Activated CD8-positive, alpha-beta T cell treated with anti-CD3 and anti-CD28 coated beads for 36 hours (primary cell): ENCODE measurements at regions not wholly inside any gene's neighbourhood (a gene's known extent, or its start where the extent isn't known, plus 50 kb on each side); places are given as distances from the start of the nearest gene placed in this dataset.

Experiments
- ATAC-seq: fragments of 200-7000 bp; cut with Tn5 transposase; one replicate; pipeline ENCODE4 v1.10.0; 2021; ENCODE audit warnings: mild to moderate bottlenecking, moderate library complexity
- CTCF ChIA-PET: fragments of 350-600 bp; sonication (Branson Sonifier 250); formaldehyde crosslinking; loops from one replicate; lab custom pipeline; 2021; ENCODE audit warnings: antibody characterized with exemption; lab: Charles Lee
- POLR2A ChIA-PET: fragments of 350-600 bp; sonication (Branson Sonifier 250); formaldehyde crosslinking; loops from one replicate; lab custom pipeline; 2021; ENCODE audit warnings: antibody characterized with exemption; lab: Charles Lee
- DNase-seq: peaks from one replicate; pipeline ENCODE4 v3.0.0-alpha.2; 2020
- H3K27ac Mint-ChIP-seq: one replicate; pipeline ENCODE4 v1.8.0; 2021; ENCODE audit warnings: mild to moderate bottlenecking, mixed read lengths
- H3K27me3 Mint-ChIP-seq: one replicate; pipeline ENCODE4 v1.8.0; 2021; ENCODE audit warnings: mixed read lengths
- H3K36me3 Mint-ChIP-seq: one replicate; pipeline ENCODE4 v1.8.0; 2021; ENCODE audit warnings: low read depth, mixed read lengths
- H3K4me1 Mint-ChIP-seq: one replicate; pipeline ENCODE4 v1.8.0; 2021; ENCODE audit warnings: low read depth, mixed read lengths
- H3K4me3 Mint-ChIP-seq: one replicate; pipeline ENCODE4 v1.8.0; 2021; ENCODE audit warnings: mild to moderate bottlenecking, moderate library complexity, mixed read lengths
- H3K9me3 Mint-ChIP-seq: one replicate; pipeline ENCODE4 v1.8.0; 2021; ENCODE audit warnings: mixed read lengths
- CTCF ChIP-seq: fragments of 200-600 bp; IDR thresholded peaks from one replicate; pipeline ENCODE4 v1.8.0; 2022; ENCODE audit warnings: antibody characterized with exemption, mild to moderate bottlenecking
- intact Hi-C: fragments of 100-400 bp; cut with micrococcal nuclease; formaldehyde crosslinking; loops from one replicate; pipeline ENCODE4 v1.10.0; 2022

- TF ChIP-seq CTCF, result no peak
- Mint-ChIP-seq H3K4me3 (no peak overlapping the region), H3K27ac (no peak overlapping the region), H3K4me1 (no peaks in the 10 kb centered on the region), H3K36me3 (no peaks in the 10 kb centered on the region), H3K9me3 (no peaks in the 10 kb centered on the region), H3K27me3 (peaks cover 14% of the 10 kb centered on the region)
- intact Hi-C loops, result no loop called here
- ATAC-seq (no peak), DNase-seq (no peak)
- ChIA-PET CTCF (no interaction called here), POLR2A (no interaction called here)
These were observed 183.1 kb downstream of the CHST1 start for GRCh38 chr11:45482331-45482730.

DNA sequence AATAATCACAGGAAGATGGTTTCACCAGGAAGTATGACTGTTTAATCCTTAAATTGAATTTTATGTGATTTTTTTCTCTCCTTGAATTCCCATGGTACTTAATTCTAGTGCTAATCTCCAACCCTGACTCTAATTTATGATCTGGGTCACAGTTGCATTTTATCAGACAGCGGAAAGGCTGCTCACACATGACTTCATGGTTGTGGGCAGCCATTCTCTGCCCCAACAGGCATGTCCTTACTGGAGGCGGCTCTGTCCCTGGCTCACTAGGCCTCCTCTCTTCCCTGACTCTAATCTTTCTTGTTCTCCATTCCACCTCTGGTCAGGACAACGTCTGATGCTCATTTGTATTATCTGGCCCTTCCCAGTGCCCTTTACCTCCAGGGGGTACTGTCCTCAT lies 184.4 kb downstream of the CHST1 start:
- intact Hi-C loops, result no loop called here
- DNase-seq, result no peak
- POLR2A ChIA-PET, result no interaction called here
- Mint-ChIP-seq H3K9me3 (no peaks in the 10 kb centered on the region), H3K27ac (no peak overlapping the region), H3K4me3 (no peak overlapping the region), H3K4me1 (no peaks in the 10 kb centered on the region), H3K36me3 (no peaks in the 10 kb centered on the region), H3K27me3 (peaks cover 14% of the 10 kb centered on the region)
- CTCF ChIA-PET, result no interaction called here
- TF ChIP-seq CTCF, result no peak
- ATAC-seq, result no peak

- TF ChIP-seq CTCF, result no peak
- Mint-ChIP-seq H3K9me3 (no peaks in the 10 kb centered on the region), H3K36me3 (no peaks in the 10 kb centered on the region), H3K27ac (no peak overlapping the region), H3K27me3 (peaks cover 14% of the 10 kb centered on the region), H3K4me1 (no peaks in the 10 kb centered on the region), H3K4me3 (no peak overlapping the region)
- ATAC-seq (no peak), DNase-seq (no peak)
- intact Hi-C loops, result no loop called here
- ChIA-PET POLR2A (no interaction called here), CTCF (no interaction called here)
These were observed 187.8 kb downstream of the CHST1 start for GRCh38 chr11:45477588-45477987.

GRCh38 chr11:45476126-45476525 lies 189.3 kb downstream of the CHST1 start:
- Mint-ChIP-seq H3K4me1 (no peaks in the 10 kb centered on the region), H3K4me3 (no peak overlapping the region), H3K36me3 (no peaks in the 10 kb centered on the region), H3K27me3 (peaks cover 11% of the 10 kb centered on the region), H3K9me3 (no peaks in the 10 kb centered on the region), H3K27ac (no peak overlapping the region)
- POLR2A ChIA-PET, result no interaction called here
- CTCF ChIA-PET, result no interaction called here
- intact Hi-C loops, result no loop called here
- ATAC-seq (no peak), DNase-seq (no peak)
- no peak for TF ChIP-seq CTCF

DNA sequence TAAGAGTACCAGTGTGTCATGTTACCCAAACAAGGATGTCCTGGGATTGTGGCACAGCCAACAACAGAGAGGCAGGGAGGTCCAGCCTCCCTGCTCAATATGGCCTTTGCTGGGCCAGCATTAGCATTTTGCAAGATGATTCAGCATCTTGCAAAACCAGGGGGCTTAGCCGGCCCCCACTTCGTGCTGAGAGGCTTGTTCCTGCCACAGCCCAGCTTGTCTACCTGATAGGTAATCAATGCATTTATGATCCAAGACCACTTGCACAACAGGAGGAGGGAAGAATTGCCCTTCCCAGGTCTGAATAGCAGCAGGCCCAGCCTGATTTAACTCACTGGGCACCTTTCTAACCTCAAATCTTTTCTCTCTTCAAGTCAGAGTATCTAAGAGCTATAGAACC lies 189.0 kb upstream of the SYT13 start:
- ChIA-PET POLR2A (interaction anchor here (0.6 kb wide), 1 partner anchor 72 kb away, joined by 4 read pairs; no protein-coding TSS in a partner anchor), CTCF (no interaction called here)
- TF ChIP-seq CTCF, result no peak
- peaks cover 6% of the 10 kb centered on the region for H3K27me3 Mint-ChIP-seq
- no peaks in the 10 kb centered on the region for H3K36me3 Mint-ChIP-seq
- no peaks in the 10 kb centered on the region for H3K9me3 Mint-ChIP-seq
- no peak overlapping the region for H3K4me3 Mint-ChIP-seq
- intact Hi-C loops, result no loop called here
- H3K27ac Mint-ChIP-seq, result no peak overlapping the region
- H3K4me1 Mint-ChIP-seq, result no peaks in the 10 kb centered on the region
- ATAC-seq (no peak), DNase-seq (no peak)
